ENCODE measurements at regions not wholly inside any gene's neighbourhood (a gene's known extent, or its start where the extent isn't known, plus 50 kb on each side); places are given as distances from the start of the nearest gene placed in this dataset.
"Not testable (repeated sequence)": the region's sequence is repeated elsewhere in the genome, so short reads cannot be mapped to it uniquely, and the experiment has no call there.

DNA sequence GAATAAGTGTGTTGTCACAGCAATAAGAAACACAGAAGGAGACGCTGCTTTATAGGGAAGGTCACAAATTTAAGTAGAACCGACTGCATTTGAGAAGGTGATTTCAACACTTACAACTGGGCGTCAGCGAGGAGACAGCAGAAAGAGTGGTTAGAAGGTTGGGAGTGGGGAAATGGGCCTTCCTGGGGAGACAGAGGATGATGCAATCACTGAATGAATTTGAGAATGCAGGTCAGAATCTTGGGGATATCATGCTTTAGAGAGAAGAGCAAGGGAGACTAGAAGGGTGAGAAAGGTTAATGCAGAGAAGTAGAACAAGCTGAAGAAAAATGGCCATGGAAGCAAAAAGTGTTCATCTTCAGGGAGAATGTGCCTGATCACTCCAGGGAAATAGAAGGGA, 616.1 kb upstream of the FAM98A start:
- H3K36me3 ChIP-seq (ENCODE audit: control insufficient read depth, insufficient read depth, low read length), result no peaks in the 10 kb centered on the region
- DNase-seq (ENCODE audit: low read depth) (no peak), FAIRE-seq (no peak)
- TF ChIP-seq, protein P1, sequence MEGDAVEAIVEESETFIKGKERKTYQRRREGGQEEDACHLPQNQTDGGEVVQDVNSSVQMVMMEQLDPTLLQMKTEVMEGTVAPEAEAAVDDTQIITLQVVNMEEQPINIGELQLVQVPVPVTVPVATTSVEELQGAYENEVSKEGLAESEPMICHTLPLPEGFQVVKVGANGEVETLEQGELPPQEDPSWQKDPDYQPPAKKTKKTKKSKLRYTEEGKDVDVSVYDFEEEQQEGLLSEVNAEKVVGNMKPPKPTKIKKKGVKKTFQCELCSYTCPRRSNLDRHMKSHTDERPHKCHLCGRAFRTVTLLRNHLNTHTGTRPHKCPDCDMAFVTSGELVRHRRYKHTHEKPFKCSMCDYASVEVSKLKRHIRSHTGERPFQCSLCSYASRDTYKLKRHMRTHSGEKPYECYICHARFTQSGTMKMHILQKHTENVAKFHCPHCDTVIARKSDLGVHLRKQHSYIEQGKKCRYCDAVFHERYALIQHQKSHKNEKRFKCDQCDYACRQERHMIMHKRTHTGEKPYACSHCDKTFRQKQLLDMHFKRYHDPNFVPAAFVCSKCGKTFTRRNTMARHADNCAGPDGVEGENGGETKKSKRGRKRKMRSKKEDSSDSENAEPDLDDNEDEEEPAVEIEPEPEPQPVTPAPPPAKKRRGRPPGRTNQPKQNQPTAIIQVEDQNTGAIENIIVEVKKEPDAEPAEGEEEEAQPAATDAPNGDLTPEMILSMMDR (IDR thresholded peaks at IDR 0.05; ENCODE audit: insufficient read depth, low read length, severe bottlenecking), result no peak
- no peaks in the 10 kb centered on the region for H3K27me3 ChIP-seq (ENCODE audit: control insufficient read depth, insufficient read depth, low read length)
- H3K4me3 ChIP-seq (ENCODE audit: low read depth, low read length), result no peak overlapping the region

DNA sequence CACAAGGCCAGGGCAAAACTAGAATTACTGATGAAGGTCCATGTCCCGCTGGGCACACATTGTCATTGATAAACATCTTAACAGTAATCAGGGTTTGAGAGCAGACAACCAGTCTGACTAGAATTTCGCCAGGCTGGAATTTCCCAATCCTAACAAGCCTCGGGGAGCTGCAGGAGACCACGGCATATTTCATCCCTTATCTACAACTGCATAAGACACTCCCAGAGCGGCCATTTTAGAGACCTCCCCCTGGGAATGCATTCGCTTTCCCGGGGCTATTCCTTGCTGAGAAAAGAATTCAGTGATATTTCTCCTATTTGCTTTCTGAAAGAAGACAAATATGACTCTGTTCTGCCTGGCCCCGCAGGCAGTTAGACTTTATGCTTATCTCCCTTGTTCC, 611.3 kb upstream of the FAM98A start:
- DNase-seq (ENCODE audit: low read depth); H3K36me3 ChIP-seq (ENCODE audit: control insufficient read depth, insufficient read depth, low read length); FAIRE-seq; H3K4me3 ChIP-seq (ENCODE audit: low read depth, low read length); H3K27me3 ChIP-seq (ENCODE audit: control insufficient read depth, insufficient read depth, low read length): not testable (repeated sequence)

GRCh38 chr2:34204560-34204959, 605.5 kb upstream of the FAM98A start:
- DNase-seq (ENCODE audit: low read depth), result no peak
- FAIRE-seq, result no peak
- TF ChIP-seq, protein P1 (IDR thresholded peaks at IDR 0.05; ENCODE audit: insufficient read depth, low read length, severe bottlenecking), result no peak
- Histone ChIP-seq H3K36me3 (ENCODE audit: control insufficient read depth, insufficient read depth, low read length) (no peaks in the 10 kb centered on the region), H3K4me3 (ENCODE audit: low read depth, low read length) (no peak overlapping the region), H3K27me3 (ENCODE audit: control insufficient read depth, insufficient read depth, low read length) (no peaks in the 10 kb centered on the region)

GRCh38 chr2:34201099-34201498, 602.0 kb upstream of the FAM98A start:
- Histone ChIP-seq H3K27me3 (ENCODE audit: control insufficient read depth, insufficient read depth, low read length) (no peaks in the 10 kb centered on the region), H3K4me3 (ENCODE audit: low read depth, low read length) (no peak overlapping the region), H3K36me3 (ENCODE audit: control insufficient read depth, insufficient read depth, low read length) (no peaks in the 10 kb centered on the region)
- TF ChIP-seq, protein P1 (IDR thresholded peaks at IDR 0.05; ENCODE audit: insufficient read depth, low read length, severe bottlenecking), result no peak
- FAIRE-seq (no peak), DNase-seq (ENCODE audit: low read depth) (no peak)

DNA sequence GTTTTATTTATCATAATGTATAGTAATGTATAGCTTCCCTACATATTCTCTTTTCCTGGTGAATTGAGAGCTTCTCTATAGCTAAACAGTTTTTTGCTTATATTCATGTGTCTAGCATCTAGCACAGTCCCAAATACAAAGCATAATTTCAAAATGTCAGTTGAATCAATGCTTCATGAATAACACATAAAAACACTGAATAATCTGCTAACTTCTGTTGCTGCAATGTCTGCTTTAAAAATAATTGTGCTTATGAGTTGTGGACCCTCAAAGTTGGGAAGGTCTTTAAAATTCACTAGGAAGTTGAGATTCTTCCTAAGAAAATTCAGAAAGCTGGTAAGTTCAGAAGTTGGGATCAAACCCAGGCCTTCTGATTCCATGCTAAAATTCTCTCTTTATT, 600.9 kb upstream of the FAM98A start:
- FAIRE-seq (no peak), DNase-seq (ENCODE audit: low read depth) (no peak)
- Histone ChIP-seq H3K4me3 (ENCODE audit: low read depth, low read length) (no peak overlapping the region), H3K36me3 (ENCODE audit: control insufficient read depth, insufficient read depth, low read length) (no peaks in the 10 kb centered on the region), H3K27me3 (ENCODE audit: control insufficient read depth, insufficient read depth, low read length) (no peaks in the 10 kb centered on the region)
- TF ChIP-seq, protein P1 (IDR thresholded peaks at IDR 0.05; ENCODE audit: insufficient read depth, low read length, severe bottlenecking), result no peak

GRCh38 chr2:34193164-34193563, 594.1 kb upstream of the FAM98A start:
- TF ChIP-seq, protein P1 (IDR thresholded peaks at IDR 0.05; ENCODE audit: insufficient read depth, low read length, severe bottlenecking), result no peak
- H3K36me3 ChIP-seq (ENCODE audit: control insufficient read depth, insufficient read depth, low read length), result no peaks in the 10 kb centered on the region
- no peak for DNase-seq (ENCODE audit: low read depth)
- no peak overlapping the region for H3K4me3 ChIP-seq (ENCODE audit: low read depth, low read length)
- no peaks in the 10 kb centered on the region for H3K27me3 ChIP-seq (ENCODE audit: control insufficient read depth, insufficient read depth, low read length)
- FAIRE-seq, result no peak
